GM18867 (cell line): ENCODE measurements at regions not wholly inside any gene's neighbourhood (a gene's known extent, or its start where the extent isn't known, plus 50 kb on each side); places are given as distances from the start of the nearest gene placed in this dataset.
"Not testable (repeated sequence)": the region's sequence is repeated elsewhere in the genome, so short reads cannot be mapped to it uniquely, and the experiment has no call there.

ENCODE experiments used
- ATAC-seq: cut with Tn5 transposase; IDR thresholded peaks from one replicate; pipeline ENCODE4 v1.9.1; 2021; ENCODE audit warnings: mild to moderate bottlenecking, moderate library complexity; ENCODE audit not compliant: unreplicated experiment

DNA sequence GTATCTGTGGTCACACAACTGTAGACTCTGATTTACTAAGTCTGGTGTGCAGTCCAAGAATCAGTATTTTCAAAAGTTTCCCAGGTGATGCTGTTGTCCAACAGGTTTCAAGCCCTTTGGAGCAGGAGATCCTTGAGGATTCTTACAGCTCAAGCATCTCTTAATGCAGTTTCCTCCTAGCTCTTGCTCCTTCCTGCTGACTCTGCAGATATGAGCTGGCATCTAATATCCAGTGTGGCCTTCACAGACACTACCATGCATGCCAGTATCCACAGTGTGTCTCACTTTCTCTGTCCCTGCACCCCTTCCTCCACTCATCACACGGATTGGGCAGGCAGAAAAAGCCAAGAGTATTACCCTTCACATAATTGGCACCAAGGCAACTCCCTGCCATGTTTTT is 182.2 kb upstream of the TNC start:
- ATAC-seq, result no peak

DNA sequence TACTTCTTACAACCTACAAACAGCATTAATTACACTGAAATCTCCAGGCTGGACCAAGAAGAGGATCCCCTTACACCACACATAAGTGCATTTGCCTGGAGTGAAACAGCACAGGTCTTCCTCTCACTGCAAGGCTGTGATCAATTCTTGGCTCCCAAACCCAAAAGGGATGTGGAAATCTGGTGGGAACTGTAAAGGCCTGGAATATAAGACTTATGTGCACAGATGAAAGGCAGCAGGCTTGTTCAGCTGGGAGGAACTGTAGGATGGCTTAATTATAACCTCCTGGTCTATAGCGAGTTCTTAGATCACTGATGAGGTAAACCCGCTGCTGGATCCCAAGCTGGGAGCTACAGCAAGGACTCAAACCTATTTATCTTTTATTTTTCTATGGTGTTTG is 182.9 kb upstream of the TNC start:
- no peak for ATAC-seq

DNA sequence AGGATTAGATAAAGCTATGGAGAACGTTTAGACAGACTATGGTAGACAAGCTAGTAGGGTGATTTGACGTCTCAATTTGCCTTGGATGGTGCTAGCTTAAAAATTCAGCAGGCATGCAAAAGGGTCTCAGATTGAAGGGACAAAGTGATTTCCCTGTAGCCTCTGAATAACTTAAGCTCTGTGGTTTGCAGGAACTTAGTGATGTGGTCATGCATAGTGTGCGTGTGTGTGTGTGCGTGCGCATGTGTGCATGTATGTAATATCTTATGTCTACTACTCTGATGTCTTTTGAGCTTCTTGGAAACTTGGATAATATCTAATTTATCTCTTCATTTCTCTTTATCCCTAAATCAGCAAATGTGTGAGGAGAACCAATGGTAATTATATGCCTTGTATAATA is 183.6 kb upstream of the TNC start:
- ATAC-seq, result no peak

DNA sequence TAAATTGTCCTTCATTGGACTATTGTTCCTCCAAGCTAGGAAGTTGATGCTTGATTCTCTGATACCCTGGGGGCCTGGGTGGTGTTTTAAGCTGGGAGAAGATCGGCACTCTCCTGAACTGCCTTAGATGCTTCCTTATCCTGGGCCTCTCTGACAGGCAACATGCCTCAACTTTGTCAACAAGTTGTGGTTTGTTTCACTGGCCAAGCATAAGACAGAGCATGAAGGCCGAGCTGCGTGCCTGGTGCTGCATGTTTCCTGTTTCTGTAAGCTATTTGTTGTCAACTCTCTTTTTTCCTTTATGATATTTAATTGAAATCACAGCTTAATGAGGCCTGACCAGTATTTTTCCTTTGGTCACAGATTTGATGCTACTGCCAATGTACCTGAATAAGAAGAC is 187.6 kb upstream of the TNC start:
- ATAC-seq, result no peak

GRCh38 chr9:115306865-115307264 is 188.9 kb upstream of the TNC start:
- ATAC-seq, result no peak

DNA sequence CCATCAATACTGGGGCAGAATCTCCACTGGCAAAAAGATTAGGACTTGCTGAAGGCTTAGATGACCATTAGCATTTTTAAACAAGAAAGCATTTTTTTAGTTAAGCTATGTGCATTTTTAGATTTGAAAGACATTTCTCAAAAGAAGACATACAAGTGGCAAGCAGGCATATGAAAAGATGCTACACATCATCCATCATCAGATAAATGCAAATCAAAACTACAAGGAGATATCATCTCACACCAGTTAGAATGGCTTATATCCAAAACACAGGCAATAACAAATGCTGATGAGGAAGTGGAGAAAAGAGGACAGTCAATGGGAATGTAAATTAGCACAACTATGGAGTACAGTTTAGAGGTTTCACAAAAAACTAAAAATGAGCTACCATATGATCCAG is 195.6 kb upstream of the TNC start:
- ATAC-seq, result no peak

DNA sequence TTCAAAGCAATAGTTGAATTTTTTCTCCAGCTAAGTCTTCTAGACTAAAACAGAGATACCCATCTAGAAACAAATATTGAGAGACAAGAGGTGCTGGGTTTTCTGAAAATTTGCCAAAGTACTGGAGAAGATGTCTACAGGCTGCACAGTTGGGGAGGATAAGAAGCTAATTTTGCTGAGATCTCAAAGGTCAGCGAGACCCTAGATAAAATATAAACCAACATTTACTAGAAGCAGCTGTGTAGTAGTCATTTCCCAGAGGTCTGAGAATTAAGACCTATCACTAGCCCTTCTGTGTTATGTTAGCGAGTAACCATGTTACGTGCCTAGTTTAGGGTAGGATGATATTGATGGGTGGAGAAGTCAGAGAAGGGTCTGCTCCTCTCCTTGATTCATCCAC is 208.5 kb upstream of the TNC start:
- no peak for ATAC-seq

GRCh38 chr9:115327436-115328122 is 209.6 kb upstream of the TNC start:
- no peak for ATAC-seq

GRCh38 chr9:115328228-115328627 is 210.3 kb upstream of the TNC start:
- no peak for ATAC-seq

GRCh38 chr9:115328677-115329076 is 210.7 kb upstream of the TNC start:
- ATAC-seq, result no peak

DNA sequence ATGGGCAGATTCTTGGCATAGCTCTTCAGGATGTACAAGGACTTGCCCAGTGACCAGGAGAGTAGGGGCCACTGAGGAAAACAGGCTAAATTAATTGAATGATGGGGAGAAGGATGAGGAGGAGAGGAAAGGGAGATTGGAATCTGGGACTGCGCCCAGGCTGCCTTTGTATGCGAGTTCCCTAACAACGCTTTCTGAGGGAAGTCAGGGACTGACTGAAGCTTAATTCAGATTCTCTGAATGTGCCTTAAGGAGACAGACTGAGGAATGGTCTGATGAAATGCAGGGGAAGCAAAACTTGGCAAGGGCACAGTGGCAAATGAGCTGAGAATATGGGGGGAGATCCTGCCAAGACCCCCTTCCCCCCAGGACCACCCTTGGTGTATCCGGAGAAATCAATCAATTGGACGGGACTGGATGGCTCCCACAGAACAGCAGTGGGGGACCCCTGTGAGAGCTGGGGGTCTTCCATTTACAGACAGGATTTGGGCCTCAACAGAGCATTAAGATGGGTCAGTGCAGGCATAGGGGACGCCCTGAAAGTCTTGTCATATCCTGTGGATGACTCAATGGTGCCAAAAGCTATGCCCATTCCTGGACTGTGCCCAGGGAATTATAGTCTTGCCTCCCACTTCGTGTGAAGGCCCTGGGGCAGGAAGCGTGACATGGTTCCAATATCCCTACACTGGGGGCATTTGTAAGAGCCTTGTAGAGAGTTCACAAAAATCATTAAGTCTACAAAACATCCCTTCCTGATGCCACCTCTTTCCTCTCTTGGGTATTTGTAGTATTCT is 215.5 kb upstream of the TNC start:
- no peak for ATAC-seq

DNA sequence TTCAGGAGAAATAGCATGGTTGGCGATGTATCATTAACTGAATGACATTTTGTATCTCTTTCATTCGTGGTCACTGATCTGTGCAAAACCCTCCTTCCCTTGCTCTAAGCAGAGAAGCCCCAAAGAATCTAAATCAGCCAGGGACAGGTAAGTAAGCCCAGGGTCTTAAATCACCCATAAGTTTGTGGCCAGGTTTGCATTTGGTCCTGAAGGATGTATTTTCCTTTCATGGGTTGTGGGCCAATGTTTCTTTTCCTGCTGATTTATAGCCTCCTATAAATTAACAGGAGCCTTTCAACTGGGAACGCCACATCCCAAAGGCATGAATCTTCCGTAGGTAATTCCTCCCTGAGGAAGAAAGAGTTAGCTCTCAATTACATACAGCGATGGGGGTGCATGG is 217.5 kb upstream of the TNC start:
- no peak for ATAC-seq

DNA sequence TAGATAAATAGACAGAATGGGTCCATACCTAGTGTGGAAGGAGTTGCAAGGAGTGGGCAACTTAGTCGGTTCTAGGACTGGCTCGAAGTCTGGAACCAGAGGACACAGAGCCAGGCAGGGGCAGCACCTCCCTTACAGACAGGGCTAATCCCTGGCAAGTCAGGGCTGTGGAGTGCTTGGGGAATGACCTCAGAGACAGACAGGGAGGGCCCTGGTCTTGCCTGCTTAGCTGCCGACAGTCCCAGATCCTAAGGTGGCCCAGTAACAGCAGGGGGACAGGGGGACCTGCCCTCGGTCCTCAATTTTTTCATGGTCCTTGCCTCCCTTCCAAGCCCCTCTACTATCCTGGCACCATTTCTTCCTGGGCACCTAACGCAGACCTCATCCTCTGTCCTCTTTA is 222.4 kb upstream of the TNC start:
- ATAC-seq, result no peak

GRCh38 chr9:115341426-115341825 is 223.5 kb upstream of the TNC start:
- ATAC-seq, result no peak

DNA sequence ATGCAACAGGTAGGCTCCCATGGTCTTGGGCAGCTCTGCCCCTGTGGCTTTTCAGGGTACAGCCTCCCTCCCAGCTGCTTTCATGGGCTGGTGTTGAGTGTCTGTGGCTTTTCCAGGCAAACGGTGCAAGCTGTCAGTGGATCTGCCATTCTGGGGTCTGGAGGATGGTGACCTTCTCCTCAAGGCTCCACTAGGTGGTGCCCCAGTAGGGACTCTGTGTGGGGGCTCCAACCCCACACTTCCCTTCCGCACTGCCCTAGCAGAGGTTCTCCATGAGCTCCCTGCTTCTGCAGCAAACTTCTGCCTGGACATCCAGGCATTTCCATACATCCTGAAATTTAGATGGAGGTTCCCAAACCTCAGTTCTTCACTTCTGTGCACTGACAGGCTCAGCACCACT is 229.8 kb upstream of the TNC start:
- not testable (repeated sequence) for ATAC-seq

- not testable (repeated sequence) for ATAC-seq
These were observed 231.0 kb upstream of the TNC start for GRCh38 chr9:115348936-115349335.

GRCh38 chr9:115349542-115349941 is 231.6 kb upstream of the TNC start:
- ATAC-seq, result no peak

DNA sequence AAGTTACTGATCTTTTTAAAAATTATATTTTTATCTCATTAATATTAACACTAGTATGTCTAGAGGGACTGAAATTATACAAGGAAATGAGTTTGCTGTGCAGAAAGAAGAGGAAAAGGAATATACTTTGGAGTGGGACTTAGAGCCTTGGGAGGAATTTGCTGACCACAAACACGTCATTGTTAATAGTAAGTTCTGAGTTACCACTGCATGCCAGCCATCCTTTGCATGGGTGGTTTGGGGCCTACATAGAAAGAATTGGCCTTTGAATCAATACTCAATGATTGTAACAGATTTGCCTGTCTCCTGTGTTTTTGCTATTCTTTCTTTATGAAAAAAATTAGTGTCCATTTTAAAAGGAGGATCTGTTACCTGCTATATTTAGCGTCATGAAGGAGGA is 232.6 kb upstream of the TNC start:
- no peak for ATAC-seq

DNA sequence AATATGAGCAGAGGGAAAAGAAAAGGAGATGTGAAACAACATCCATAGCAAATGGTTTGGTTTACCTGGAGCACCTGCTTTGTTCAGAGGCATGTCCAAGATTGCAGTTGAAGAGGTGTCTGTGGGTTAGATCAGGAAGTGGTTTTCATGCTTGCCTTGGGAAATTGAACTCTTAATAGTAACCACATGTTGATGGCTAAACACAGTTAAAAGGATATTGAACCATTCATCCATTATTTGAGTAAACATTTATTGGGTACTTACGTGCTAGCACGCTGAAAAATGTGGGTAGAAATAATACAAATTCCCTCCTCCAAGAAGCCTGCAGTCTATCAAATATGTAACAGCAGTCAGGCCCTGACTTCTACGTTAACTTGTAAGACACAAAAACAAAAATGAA is 235.7 kb upstream of the TNC start:
- no peak for ATAC-seq

DNA sequence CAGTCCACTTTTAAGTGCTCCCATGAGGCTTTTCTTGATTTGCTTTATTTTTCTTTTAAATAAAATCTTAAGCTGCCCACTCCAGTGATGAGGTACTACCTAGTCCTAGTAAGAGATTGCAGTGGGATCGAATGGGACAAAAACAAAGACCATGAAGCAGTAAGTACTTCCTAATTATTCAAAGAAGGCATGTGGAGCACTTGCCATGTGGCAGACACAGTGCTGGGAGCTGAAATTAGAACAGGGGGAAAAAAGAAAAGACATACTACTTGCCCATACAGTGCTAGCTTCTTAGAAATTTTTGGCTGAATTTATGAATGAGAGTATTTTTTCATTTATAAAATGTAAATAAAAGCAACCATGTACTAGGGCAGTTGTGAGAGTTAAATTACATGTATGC is 239.9 kb upstream of the TNC start:
- ATAC-seq, result no peak

GRCh38 chr9:115359017-115359780 is 241.2 kb upstream of the TNC start:
- no peak for ATAC-seq

GRCh38 chr9:115360122-115360521 is 242.2 kb upstream of the TNC start:
- ATAC-seq, result no peak
